Ishikawa (cell line): ENCODE measurements at regions not wholly inside any gene's neighbourhood (a gene's known extent, or its start where the extent isn't known, plus 50 kb on each side); places are given as distances from the start of the nearest gene placed in this dataset.

ENCODE experiments used
- CEBPB ChIP-seq: IDR thresholded peaks from 2 replicates; pipeline ENCODE4 v1.6.1; 2012
- CREB1 ChIP-seq: IDR thresholded peaks from 2 replicates; pipeline ENCODE4 v1.6.1; 2012; ENCODE audit warnings: low read depth
- EGR1 ChIP-seq: IDR thresholded peaks from 2 replicates; pipeline ENCODE4 v1.6.1; 2012
- EP300 ChIP-seq: IDR thresholded peaks from 2 replicates; pipeline ENCODE4 v1.6.1; 2012; ENCODE audit warnings: borderline replicate concordance
- FOXM1 ChIP-seq: IDR thresholded peaks from 2 replicates; pipeline ENCODE4 v1.6.1; 2012; ENCODE audit warnings: low read depth, borderline replicate concordance
- MAX ChIP-seq: IDR thresholded peaks from 2 replicates; pipeline ENCODE4 v1.6.1; 2012
- NFIC ChIP-seq: IDR thresholded peaks from 2 replicates; pipeline ENCODE4 v1.6.1; 2012
- RAD21 ChIP-seq: IDR thresholded peaks from 2 replicates; pipeline ENCODE4 v1.6.1; 2012; ENCODE audit warnings: low read depth
- TAF1 ChIP-seq: IDR thresholded peaks from 2 replicates; pipeline ENCODE4 v1.6.1; 2012; ENCODE audit warnings: low read depth, mild to moderate bottlenecking
- TCF12 ChIP-seq: IDR thresholded peaks from 2 replicates; pipeline ENCODE4 v1.6.1; 2012; ENCODE audit warnings: low read depth
- TEAD4 ChIP-seq: IDR thresholded peaks from 2 replicates; pipeline ENCODE4 v1.6.1; 2012
- YY1 ChIP-seq: IDR thresholded peaks from 2 replicates; pipeline ENCODE4 v1.6.1; 2012; ENCODE audit warnings: low read depth
- ZBTB7A ChIP-seq: IDR thresholded peaks from 2 replicates; pipeline ENCODE4 v1.6.1; 2012; ENCODE audit warnings: low read depth
- TF ChIP-seq, protein P1 (sequence below): IDR thresholded peaks from 2 replicates; pipeline ENCODE4 v1.6.1; 2012; ENCODE audit warnings: low read depth, mild to moderate bottlenecking
- TF ChIP-seq, protein P2 (sequence below): IDR thresholded peaks from 2 replicates; pipeline ENCODE4 v1.6.1; 2012

DNA sequence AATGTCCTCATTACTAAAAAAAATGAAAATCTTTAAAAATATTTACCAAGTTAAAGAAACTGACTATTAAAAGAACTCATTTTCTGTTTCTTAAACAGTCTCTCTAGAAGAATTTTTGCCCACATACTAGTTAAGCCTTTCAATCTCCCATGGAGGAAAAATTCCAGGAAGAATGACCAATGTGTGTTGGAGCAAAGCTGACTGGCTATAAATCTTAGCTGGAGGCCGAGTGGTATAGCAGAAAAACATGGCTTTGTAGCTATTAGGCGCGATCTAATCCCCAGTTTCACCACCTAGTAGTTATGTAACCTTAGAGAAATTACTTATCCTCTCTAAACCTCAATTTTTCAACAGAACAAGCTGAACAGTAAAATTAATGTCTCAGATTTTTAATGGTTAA is 135.5 kb upstream of the PRLR start:
- TF ChIP-seq CEBPB (no peak), ZBTB7A (no peak), MAX (no peak), FOXM1 (no peak), TEAD4 (no peak), NFIC (no peak), CREB1 (no peak), RAD21 (no peak), EP300 (no peak), YY1 (no peak), TCF12 (no peak), TAF1 (no peak), EGR1 (no peak)
- TF ChIP-seq, protein P1, sequence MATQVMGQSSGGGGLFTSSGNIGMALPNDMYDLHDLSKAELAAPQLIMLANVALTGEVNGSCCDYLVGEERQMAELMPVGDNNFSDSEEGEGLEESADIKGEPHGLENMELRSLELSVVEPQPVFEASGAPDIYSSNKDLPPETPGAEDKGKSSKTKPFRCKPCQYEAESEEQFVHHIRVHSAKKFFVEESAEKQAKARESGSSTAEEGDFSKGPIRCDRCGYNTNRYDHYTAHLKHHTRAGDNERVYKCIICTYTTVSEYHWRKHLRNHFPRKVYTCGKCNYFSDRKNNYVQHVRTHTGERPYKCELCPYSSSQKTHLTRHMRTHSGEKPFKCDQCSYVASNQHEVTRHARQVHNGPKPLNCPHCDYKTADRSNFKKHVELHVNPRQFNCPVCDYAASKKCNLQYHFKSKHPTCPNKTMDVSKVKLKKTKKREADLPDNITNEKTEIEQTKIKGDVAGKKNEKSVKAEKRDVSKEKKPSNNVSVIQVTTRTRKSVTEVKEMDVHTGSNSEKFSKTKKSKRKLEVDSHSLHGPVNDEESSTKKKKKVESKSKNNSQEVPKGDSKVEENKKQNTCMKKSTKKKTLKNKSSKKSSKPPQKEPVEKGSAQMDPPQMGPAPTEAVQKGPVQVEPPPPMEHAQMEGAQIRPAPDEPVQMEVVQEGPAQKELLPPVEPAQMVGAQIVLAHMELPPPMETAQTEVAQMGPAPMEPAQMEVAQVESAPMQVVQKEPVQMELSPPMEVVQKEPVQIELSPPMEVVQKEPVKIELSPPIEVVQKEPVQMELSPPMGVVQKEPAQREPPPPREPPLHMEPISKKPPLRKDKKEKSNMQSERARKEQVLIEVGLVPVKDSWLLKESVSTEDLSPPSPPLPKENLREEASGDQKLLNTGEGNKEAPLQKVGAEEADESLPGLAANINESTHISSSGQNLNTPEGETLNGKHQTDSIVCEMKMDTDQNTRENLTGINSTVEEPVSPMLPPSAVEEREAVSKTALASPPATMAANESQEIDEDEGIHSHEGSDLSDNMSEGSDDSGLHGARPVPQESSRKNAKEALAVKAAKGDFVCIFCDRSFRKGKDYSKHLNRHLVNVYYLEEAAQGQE = no peak
- TF ChIP-seq, protein P2, sequence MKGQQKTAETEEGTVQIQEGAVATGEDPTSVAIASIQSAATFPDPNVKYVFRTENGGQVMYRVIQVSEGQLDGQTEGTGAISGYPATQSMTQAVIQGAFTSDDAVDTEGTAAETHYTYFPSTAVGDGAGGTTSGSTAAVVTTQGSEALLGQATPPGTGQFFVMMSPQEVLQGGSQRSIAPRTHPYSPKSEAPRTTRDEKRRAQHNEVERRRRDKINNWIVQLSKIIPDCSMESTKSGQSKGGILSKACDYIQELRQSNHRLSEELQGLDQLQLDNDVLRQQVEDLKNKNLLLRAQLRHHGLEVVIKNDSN = no peak

DNA sequence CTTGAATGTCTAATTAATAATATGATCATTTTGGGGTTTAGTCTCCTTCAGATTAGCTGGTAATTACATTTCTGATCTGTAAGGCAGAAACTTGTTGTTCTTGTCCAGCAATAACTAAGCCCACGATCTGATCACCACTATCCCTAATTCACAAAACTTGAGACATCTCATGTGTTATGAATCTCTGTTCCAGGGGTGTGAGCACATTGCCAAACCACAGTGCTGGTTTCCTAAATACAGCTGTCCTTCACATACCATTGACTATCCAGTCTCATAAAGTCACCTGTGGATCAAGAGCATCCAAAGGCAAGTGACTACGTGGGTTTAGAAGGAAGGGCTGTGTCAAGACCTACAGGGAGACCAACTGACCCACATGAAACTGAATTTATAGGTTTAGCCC is 134.1 kb upstream of the PRLR start:
- no peak for TF ChIP-seq CREB1
- no peak for TF ChIP-seq TAF1
- TF ChIP-seq, protein P2 = no peak
- TF ChIP-seq MAX = no peak
- TF ChIP-seq RAD21 = no peak
- TF ChIP-seq NFIC = no peak
- no peak for TF ChIP-seq EGR1
- no peak for TF ChIP-seq TCF12
- no peak for TF ChIP-seq FOXM1
- TF ChIP-seq EP300 = no peak
- no peak for TF ChIP-seq CEBPB

DNA sequence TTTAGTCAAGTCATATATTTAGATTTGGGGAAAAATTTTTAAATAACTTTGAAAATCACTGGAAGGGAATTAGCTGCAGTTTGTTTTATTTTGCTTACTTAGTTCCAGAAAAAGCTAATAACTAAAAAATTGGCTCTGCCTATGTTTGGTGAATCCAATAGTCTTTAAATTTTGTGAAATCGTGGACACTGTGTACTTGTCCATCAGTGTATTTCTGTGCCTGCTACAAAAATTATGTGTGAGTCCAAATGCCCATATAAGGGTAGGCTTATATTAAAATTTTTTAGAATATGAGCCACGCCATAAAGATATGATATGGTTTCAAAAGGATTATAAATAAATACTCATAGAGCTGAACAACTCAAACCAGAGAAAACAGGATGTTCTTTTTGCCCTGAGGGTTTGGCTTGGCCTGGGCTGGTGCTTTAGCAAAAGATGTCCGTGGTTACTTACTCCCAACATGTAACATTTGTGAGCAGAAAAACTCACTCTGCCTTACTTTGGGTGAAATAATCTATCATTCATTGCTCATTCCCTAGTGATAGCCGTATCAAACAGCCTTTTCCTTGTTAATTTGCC is 133.2 kb upstream of the PRLR start:
- TF ChIP-seq, protein P1 = no peak

DNA sequence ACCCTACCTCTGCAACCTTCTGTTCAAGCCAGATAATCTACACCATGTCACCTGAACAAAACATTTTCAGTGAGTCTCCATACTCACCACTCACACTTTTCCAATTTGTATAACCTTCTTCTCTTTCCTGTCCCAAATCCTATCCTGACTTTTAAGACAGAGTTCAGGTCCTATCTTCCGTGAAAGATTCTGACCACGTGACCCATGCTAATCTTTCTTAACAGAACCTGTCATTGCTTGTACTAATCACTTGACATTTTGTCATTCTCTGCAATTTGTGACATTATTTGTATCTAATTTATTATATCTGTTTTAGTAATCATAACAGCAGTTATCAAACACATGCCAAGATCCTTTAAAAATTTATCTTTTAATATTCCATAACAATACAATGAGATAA is 132.5 kb upstream of the PRLR start:
- TF ChIP-seq CREB1 (no peak), NFIC (no peak), RAD21 (no peak), TCF12 (no peak), TEAD4 (no peak), EGR1 (no peak), TAF1 (no peak)

- TF ChIP-seq TEAD4 (no peak), CREB1 (no peak), TCF12 (no peak), EP300 (no peak), YY1 (no peak)
- TF ChIP-seq, protein P2 = no peak
These were observed 130.4 kb upstream of the PRLR start for GRCh38 chr5:35360671-35361070.

DNA sequence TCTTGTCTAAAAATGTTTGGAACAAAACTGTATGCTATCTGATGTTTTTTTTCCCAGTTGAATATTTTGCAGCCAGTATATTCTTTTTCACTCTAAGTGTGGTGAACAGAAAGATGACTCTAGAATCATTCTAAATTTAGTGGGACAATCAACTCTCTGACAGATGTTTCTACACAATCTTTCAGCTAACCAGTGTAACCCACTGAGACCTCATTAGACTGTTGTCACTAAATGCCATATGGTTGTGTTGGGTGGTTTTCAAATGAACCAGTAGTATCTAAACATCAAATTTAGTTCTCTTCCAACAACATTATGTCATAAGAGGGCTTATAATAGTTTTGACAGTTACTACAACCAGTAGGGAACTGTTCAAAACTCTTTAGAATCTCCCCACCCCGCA is 129.6 kb upstream of the PRLR start:
- no peak for TF ChIP-seq FOXM1
- no peak for TF ChIP-seq YY1
- TF ChIP-seq TCF12 = no peak
- TF ChIP-seq, protein P1 = no peak
- TF ChIP-seq EP300 = no peak
- no peak for TF ChIP-seq TEAD4
- no peak for TF ChIP-seq TAF1
- TF ChIP-seq ZBTB7A = no peak
- TF ChIP-seq, protein P2 = no peak
